ENCODE measurements at regions not wholly inside any gene's neighbourhood (a gene's known extent, or its start where the extent isn't known, plus 50 kb on each side); places are given as distances from the start of the nearest gene placed in this dataset.

DNA sequence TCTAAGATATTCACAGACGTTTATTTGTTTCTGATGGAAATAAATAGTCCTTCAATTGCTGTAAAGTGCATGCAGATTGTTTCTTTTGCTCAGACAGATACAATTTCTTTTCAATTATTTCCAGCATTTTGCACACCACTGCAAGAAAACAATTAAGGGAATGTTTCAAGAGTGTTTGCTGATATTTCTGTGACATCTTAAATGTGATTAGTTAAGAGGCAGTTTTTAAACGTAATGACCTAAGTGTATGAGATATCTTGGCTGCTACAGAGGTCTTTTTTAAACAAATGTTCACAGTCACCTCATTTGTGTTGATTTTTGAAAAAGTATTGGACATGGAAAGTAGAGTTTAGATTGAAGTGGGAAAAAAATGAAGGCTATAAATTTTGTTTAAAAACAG is 262.3 kb upstream of the BRINP3 start:
- DNase-seq (ENCODE audit: extremely low spot score), result no peak
- POLR2A ChIA-PET, result no interaction called here
- TF ChIP-seq ZNF384 (IDR thresholded peaks at IDR 0.05) (no peak), FOXK2 (IDR thresholded peaks at IDR 0.05) (no peak), BHLHE40 (IDR thresholded peaks at IDR 0.05; ENCODE audit: borderline replicate concordance) (no peak), SP1 (IDR thresholded peaks at IDR 0.05) (no peak), TARDBP (IDR thresholded peaks at IDR 0.05) (no peak), HDGF (IDR thresholded peaks at IDR 0.05; ENCODE audit: borderline replicate concordance) (no peak)
- CTCF ChIA-PET, result no interaction called here

DNA sequence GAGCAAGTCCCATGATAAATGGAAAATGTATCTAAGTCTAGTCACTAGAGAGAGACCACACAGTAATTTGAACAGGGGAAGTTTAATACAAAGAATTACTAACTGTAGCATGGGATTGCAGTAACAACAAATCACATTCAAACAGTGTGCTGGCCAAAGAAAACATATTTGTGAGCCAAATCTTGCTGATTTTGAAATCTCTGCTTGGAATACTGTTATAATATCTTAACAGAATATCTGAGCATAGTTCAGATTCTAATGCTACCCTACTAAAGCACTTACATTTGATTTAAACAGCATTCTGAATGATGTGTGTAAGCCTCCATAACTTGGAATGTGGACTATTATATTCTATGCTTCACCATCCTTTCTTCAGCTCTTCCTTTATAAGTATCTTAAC is 270.0 kb upstream of the BRINP3 start:
- TF ChIP-seq L3MBTL2 (conservative IDR thresholded peaks at IDR 0.05), result no peak
- no peak for TF ChIP-seq SUZ12 (IDR thresholded peaks at IDR 0.05)
- TF ChIP-seq HDGF (IDR thresholded peaks at IDR 0.05; ENCODE audit: borderline replicate concordance), result no peak
- TF ChIP-seq, protein P1, sequence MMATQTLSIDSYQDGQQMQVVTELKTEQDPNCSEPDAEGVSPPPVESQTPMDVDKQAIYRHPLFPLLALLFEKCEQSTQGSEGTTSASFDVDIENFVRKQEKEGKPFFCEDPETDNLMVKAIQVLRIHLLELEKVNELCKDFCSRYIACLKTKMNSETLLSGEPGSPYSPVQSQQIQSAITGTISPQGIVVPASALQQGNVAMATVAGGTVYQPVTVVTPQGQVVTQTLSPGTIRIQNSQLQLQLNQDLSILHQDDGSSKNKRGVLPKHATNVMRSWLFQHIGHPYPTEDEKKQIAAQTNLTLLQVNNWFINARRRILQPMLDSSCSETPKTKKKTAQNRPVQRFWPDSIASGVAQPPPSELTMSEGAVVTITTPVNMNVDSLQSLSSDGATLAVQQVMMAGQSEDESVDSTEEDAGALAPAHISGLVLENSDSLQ (IDR thresholded peaks at IDR 0.05), result no peak
- no peak for TF ChIP-seq ZNF384 (IDR thresholded peaks at IDR 0.05)
- no peak for TF ChIP-seq FOXA1 (IDR thresholded peaks at IDR 0.05)
- TF ChIP-seq FOXM1 (IDR thresholded peaks at IDR 0.05; ENCODE audit: borderline replicate concordance), result no peak
- no peak for TF ChIP-seq CTBP1 (IDR thresholded peaks at IDR 0.05; ENCODE audit: borderline replicate concordance)
- no peak for TF ChIP-seq NFRKB (IDR thresholded peaks at IDR 0.05)
- no peak for TF ChIP-seq FOXK2 (IDR thresholded peaks at IDR 0.05)
- TF ChIP-seq BHLHE40 (IDR thresholded peaks at IDR 0.05; ENCODE audit: borderline replicate concordance), result no peak
- TF ChIP-seq SP1 (IDR thresholded peaks at IDR 0.05), result no peak
- TF ChIP-seq ELF4 (IDR thresholded peaks at IDR 0.05), result no peak
- no peak for TF ChIP-seq TARDBP (IDR thresholded peaks at IDR 0.05)
- ChIA-PET POLR2A (no interaction called here), CTCF (no interaction called here)
- DNase-seq (ENCODE audit: extremely low spot score), result no peak

DNA sequence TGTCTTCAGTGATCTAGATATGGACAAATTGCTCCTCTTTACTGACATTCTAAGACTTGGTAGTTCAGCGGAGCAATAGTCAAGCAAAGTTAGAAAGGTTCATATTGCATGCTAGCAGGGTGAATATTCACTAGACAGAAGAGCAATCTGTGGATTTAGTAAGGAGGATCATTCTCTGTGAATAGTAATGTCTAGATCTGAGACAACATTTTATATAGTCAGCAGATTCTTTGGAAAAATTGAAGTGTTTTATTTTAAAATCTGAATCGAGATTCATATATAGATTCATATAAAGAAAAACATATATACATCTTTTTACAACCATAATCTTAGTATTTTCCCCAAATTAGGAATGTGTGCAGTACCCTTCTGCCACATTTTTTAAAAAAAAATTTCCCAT is 274.5 kb upstream of the BRINP3 start:
- no peak for DNase-seq (ENCODE audit: extremely low spot score)
- ChIA-PET POLR2A (no interaction called here), CTCF (no interaction called here)
- TF ChIP-seq L3MBTL2 (conservative IDR thresholded peaks at IDR 0.05), result no peak
- no peak for TF ChIP-seq HDGF (IDR thresholded peaks at IDR 0.05; ENCODE audit: borderline replicate concordance)
- no peak for TF ChIP-seq ZNF384 (IDR thresholded peaks at IDR 0.05)
- TF ChIP-seq SUZ12 (IDR thresholded peaks at IDR 0.05), result no peak
- TF ChIP-seq TARDBP (IDR thresholded peaks at IDR 0.05), result no peak
- TF ChIP-seq ELF4 (IDR thresholded peaks at IDR 0.05), result no peak
- TF ChIP-seq LEF1 (IDR thresholded peaks at IDR 0.05; ENCODE audit: borderline replicate concordance), result no peak
- TF ChIP-seq SP1 (IDR thresholded peaks at IDR 0.05), result no peak
- TF ChIP-seq FOXK2 (IDR thresholded peaks at IDR 0.05), result no peak
- no peak for TF ChIP-seq FOXM1 (IDR thresholded peaks at IDR 0.05; ENCODE audit: borderline replicate concordance)
- TF ChIP-seq FOXA1 (IDR thresholded peaks at IDR 0.05), result no peak
- no peak for TF ChIP-seq CTBP1 (IDR thresholded peaks at IDR 0.05; ENCODE audit: borderline replicate concordance)
- TF ChIP-seq, protein P1 (IDR thresholded peaks at IDR 0.05), result no peak
- no peak for TF ChIP-seq ARNT (IDR thresholded peaks at IDR 0.05)
- TF ChIP-seq BHLHE40 (IDR thresholded peaks at IDR 0.05; ENCODE audit: borderline replicate concordance), result no peak
- TF ChIP-seq NFRKB (IDR thresholded peaks at IDR 0.05), result no peak

DNA sequence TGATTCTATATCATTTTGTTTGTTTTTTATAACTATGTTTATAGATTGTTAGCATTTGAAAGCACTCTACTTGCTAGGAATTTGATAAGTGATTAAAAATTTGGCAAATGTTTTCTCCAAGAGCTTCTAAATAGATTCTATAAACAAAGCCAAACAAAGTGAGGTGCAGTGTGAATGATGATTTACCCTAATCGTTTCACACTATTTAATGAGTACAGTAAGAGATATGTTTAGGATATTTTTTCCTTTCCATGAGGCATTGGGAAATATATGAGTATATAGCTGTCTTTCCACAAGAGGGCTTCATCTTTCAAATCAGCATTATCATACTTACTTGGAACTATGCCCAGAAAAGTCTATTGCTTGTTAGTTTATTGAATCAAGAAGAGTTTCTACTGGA is 277.0 kb upstream of the BRINP3 start:
- DNase-seq (ENCODE audit: extremely low spot score), result no peak
- TF ChIP-seq LEF1 (IDR thresholded peaks at IDR 0.05; ENCODE audit: borderline replicate concordance), result no peak
- TF ChIP-seq CTBP1 (IDR thresholded peaks at IDR 0.05; ENCODE audit: borderline replicate concordance), result no peak
- no peak for TF ChIP-seq HDGF (IDR thresholded peaks at IDR 0.05; ENCODE audit: borderline replicate concordance)
- no peak for TF ChIP-seq ELF4 (IDR thresholded peaks at IDR 0.05)
- TF ChIP-seq, protein P1 (IDR thresholded peaks at IDR 0.05), result no peak
- no peak for TF ChIP-seq SP1 (IDR thresholded peaks at IDR 0.05)
- no peak for TF ChIP-seq SUZ12 (IDR thresholded peaks at IDR 0.05)
- TF ChIP-seq FOXK2 (IDR thresholded peaks at IDR 0.05), result no peak
- no peak for TF ChIP-seq BHLHE40 (IDR thresholded peaks at IDR 0.05; ENCODE audit: borderline replicate concordance)
- CTCF ChIA-PET, result no interaction called here
- POLR2A ChIA-PET, result no interaction called here

DNA sequence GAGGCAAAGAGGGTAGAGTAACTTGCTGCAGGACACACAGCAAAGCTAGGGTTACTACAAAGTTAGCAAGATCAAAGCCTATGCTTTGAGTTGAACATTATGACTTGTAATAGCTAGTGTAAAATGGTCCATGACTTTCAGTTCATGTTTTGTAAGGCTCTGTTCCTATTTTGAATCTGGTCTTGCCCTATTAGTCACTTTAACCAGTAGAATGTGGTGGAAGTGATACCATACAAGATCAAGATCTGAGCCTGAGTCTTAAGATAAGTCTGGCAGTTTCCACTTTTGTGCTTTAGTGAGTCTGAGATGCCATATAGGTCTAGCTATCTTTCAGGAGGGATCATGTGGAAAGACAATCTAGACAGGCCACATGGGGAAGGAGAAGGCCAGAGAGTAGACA is 282.1 kb upstream of the BRINP3 start:
- ChIA-PET POLR2A (no interaction called here), CTCF (no interaction called here)
- TF ChIP-seq BHLHE40 (IDR thresholded peaks at IDR 0.05; ENCODE audit: borderline replicate concordance), result no peak
- TF ChIP-seq FOXA1 (IDR thresholded peaks at IDR 0.05), result no peak
- TF ChIP-seq L3MBTL2 (conservative IDR thresholded peaks at IDR 0.05), result no peak
- DNase-seq (ENCODE audit: extremely low spot score), result no peak

DNA sequence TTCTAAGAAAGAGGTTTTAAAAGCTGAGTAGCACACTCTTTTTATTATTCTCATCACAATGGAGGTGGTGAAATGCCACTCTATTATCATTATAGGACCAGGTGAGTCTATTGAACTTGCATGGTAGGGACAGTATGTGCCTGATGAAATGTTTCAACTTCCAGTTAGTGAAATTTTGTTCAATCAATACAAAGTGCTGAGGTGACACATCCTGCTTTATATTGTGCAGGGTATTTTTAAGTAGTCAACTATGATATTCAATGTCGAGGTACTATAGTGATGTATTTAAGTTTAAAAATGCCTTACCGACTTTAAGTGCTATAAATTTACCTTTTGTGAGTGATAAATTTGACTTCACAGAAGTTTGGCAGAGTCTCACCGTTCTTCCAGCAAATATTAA is 284.7 kb upstream of the BRINP3 start:
- DNase-seq (ENCODE audit: extremely low spot score), result no peak
- no peak for TF ChIP-seq BHLHE40 (IDR thresholded peaks at IDR 0.05; ENCODE audit: borderline replicate concordance)
- TF ChIP-seq LEF1 (IDR thresholded peaks at IDR 0.05; ENCODE audit: borderline replicate concordance), result no peak
- no peak for TF ChIP-seq ARNT (IDR thresholded peaks at IDR 0.05)
- no peak for TF ChIP-seq CTBP1 (IDR thresholded peaks at IDR 0.05; ENCODE audit: borderline replicate concordance)
- TF ChIP-seq SP1 (IDR thresholded peaks at IDR 0.05), result no peak
- ChIA-PET POLR2A (no interaction called here), CTCF (no interaction called here)

DNA sequence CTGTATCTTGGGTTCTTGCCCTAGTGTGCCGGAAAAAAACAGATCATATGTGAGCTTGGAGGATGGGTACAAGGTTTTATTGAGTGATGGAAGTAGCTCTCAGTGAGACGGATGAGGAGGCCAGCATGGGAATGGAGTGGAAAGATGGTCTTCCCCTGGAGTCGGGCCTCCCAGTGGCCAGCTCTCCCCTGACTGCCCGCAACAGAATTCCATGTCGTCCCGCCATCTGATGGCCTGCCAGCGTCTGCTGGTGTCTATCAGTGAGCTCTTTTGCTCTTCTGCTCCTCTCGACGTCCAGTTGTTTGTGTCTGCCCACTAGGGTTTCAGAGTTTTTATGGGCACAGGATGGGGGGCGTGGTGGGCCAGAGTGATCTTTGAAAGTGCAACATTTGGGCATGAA is 315.2 kb upstream of the BRINP3 start:
- TF ChIP-seq TARDBP (IDR thresholded peaks at IDR 0.05) (no peak), CTBP1 (IDR thresholded peaks at IDR 0.05; ENCODE audit: borderline replicate concordance) (no peak), NFRKB (IDR thresholded peaks at IDR 0.05) (no peak), SP1 (IDR thresholded peaks at IDR 0.05) (no peak), BHLHE40 (IDR thresholded peaks at IDR 0.05; ENCODE audit: borderline replicate concordance) (no peak)
- DNase-seq (ENCODE audit: extremely low spot score), result no peak
- ChIA-PET CTCF (no interaction called here), POLR2A (no interaction called here)
